ENCODE measurements at regions not wholly inside any gene's neighbourhood (a gene's known extent, or its start where the extent isn't known, plus 50 kb on each side); places are given as distances from the start of the nearest gene placed in this dataset.

DNA sequence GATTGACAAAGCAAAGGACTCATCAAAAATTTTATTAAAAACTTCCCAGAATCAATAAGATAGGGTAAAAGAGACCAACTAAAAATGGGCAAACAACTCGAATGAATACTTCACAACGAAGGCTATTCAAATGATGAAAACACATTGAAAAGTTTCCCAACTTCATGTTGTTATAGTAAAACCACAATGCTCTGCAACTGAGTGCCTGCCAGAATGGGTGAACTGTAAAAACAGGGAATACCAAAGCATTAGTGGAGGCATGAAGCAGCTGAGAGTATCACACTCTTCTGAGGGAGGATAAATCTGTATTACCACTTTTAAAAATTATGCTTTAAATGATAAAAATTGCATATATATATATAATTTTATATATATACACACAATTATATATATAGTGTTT, 1214.7 kb downstream of the SORCS3 start:
- TF ChIP-seq, protein P1, sequence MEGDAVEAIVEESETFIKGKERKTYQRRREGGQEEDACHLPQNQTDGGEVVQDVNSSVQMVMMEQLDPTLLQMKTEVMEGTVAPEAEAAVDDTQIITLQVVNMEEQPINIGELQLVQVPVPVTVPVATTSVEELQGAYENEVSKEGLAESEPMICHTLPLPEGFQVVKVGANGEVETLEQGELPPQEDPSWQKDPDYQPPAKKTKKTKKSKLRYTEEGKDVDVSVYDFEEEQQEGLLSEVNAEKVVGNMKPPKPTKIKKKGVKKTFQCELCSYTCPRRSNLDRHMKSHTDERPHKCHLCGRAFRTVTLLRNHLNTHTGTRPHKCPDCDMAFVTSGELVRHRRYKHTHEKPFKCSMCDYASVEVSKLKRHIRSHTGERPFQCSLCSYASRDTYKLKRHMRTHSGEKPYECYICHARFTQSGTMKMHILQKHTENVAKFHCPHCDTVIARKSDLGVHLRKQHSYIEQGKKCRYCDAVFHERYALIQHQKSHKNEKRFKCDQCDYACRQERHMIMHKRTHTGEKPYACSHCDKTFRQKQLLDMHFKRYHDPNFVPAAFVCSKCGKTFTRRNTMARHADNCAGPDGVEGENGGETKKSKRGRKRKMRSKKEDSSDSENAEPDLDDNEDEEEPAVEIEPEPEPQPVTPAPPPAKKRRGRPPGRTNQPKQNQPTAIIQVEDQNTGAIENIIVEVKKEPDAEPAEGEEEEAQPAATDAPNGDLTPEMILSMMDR (optimal IDR thresholded peaks at IDR 0.05 in 1 of 3, IDR thresholded peaks at IDR 0.05 in 1 of 3, conservative IDR thresholded peaks at IDR 0.05 in 1 of 3; ENCODE audit: extremely low read depth in 1 of 3, insufficient read depth in 2 of 3, low read length in 3 of 3): no peak
- TF ChIP-seq EZH2 (IDR thresholded peaks at IDR 0.05; ENCODE audit: low read length): no peak

All from keratinocyte (primary cell).